Uterus (tissue), 3 donors: ENCODE measurements at regions not wholly inside any gene's neighbourhood (a gene's known extent, or its start where the extent isn't known, plus 50 kb on each side); places are given as distances from the start of the nearest gene placed in this dataset.

Experiments
- DNase-seq, 2 donors: peaks; one replicate each; pipeline ENCODE4 v3.0.0-alpha.2; 2019 to 2020
- H3K27ac ChIP-seq, 2 donors: fragments of 200-600 bp; sonication (generic); 1 replicate in 1 of 2; 2 replicates in 1 of 2; pipeline ENCODE4 v1.5.1; 2016 to 2018
- H3K27me3 ChIP-seq, 2 donors: fragments of 200-600 bp; sonication (generic); one replicate each; pipeline ENCODE4 v1.5.1; 2018 to 2019; ENCODE audit warnings: control low read depth in 1 of 2
- H3K36me3 ChIP-seq, 2 donors: fragments of 200-600 bp; sonication (generic); one replicate each; pipeline ENCODE4 v1.5.1; 2019; ENCODE audit warnings: control low read depth in 1 of 2
- H3K4me1 ChIP-seq, 2 donors: fragments of 200-600 bp; sonication (generic); one replicate each; pipeline ENCODE4 v1.5.1; 2018 to 2019; ENCODE audit warnings: control low read depth in 1 of 2
- H3K4me3 ChIP-seq, 2 donors: fragments of 200-600 bp; sonication (generic); 1 replicate in 1 of 2; 2 replicates in 1 of 2; pipeline ENCODE4 v1.5.1; 2018 to 2019; ENCODE audit warnings: mild to moderate bottlenecking in 1 of 2
- H3K9me3 ChIP-seq, 2 donors: fragments of 200-600 bp; sonication (generic); one replicate each; pipeline ENCODE4 v1.5.1; 2019; ENCODE audit warnings: control low read depth in 1 of 2
- POLR2A ChIP-seq, 2 donors: fragments of 450-650 bp; IDR thresholded peaks; one replicate each; pipeline ENCODE4 v1.6.1; 2016; ENCODE audit warnings: antibody characterized with exemption in 2 of 2, mild to moderate bottlenecking in 1 of 2, moderate library complexity in 1 of 2
- intact Hi-C: fragments of 100-400 bp; cut with DNase I; formaldehyde crosslinking; loops from one replicate; pipeline ENCODE4 v1.15.1; 2023; ENCODE audit warnings: low total_unique reads
- TF ChIP-seq, protein P1 (sequence below), 4 experiments: fragments of 200-600 bp in 2 of 4; fragments of 450-650 bp in 2 of 4; sonication (generic) in 2 of 4; IDR thresholded peaks; one replicate each; pipeline ENCODE4 v1.5.1; 2016 to 2019; ENCODE audit warnings: antibody characterized with exemption in 4 of 4, mild to moderate bottlenecking in 2 of 4, moderate library complexity in 1 of 4
- donor health status: DM: yes; HTN: yes; CAD: no.

DNA sequence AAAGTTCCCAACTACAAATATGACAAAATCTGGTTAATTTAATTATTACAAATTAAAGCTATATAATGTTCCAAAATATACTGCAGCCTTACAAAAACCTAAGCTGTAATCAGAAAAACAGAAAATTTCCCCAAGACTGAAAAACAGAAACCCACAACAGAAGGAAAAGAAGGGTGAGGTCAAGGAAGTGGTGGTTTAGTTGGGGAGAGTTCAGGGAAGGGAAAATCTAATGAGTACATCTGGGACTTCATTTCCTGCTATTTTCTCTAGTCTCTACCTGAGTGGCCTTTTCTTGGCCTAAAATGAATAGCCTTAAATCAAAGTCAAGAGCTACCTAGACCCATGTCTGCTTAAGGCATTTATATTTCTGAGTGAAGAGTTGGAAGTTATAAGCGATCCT, 66.2 kb upstream of the BEND6 start:
- no peak for DNase-seq
- Histone ChIP-seq H3K27ac (no peak overlapping the region), H3K36me3 (no peaks in the 10 kb centered on the region), H3K9me3 (no peaks in the 10 kb centered on the region), H3K27me3 (no peaks in the 10 kb centered on the region), H3K4me3 (no peak overlapping the region), H3K4me1 (no peaks in the 10 kb centered on the region)
- intact Hi-C loops = no loop called here
- TF ChIP-seq, protein P1, sequence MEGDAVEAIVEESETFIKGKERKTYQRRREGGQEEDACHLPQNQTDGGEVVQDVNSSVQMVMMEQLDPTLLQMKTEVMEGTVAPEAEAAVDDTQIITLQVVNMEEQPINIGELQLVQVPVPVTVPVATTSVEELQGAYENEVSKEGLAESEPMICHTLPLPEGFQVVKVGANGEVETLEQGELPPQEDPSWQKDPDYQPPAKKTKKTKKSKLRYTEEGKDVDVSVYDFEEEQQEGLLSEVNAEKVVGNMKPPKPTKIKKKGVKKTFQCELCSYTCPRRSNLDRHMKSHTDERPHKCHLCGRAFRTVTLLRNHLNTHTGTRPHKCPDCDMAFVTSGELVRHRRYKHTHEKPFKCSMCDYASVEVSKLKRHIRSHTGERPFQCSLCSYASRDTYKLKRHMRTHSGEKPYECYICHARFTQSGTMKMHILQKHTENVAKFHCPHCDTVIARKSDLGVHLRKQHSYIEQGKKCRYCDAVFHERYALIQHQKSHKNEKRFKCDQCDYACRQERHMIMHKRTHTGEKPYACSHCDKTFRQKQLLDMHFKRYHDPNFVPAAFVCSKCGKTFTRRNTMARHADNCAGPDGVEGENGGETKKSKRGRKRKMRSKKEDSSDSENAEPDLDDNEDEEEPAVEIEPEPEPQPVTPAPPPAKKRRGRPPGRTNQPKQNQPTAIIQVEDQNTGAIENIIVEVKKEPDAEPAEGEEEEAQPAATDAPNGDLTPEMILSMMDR (IDR thresholded peaks at IDR 0.05) = no peak
- TF ChIP-seq POLR2A (IDR thresholded peaks at IDR 0.05) = no peak

DNA sequence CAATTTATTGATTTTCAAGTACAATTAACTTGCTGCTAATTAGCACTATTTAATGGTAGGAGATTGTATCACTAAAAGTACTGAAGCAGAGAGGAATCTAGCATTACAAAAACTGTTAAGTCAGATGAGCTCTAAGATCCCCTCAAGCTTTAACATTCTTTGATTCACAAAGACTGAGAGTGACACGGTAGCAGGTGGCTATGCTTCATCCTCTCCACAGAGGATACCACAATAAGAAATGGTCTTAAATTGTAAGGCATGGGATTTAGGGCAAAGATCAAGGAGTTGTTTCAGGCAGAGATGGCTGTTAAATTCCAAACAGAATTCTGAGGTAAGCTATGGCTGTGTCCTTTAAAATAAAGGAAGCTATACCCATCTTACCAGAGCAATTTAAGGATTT, 67.8 kb upstream of the BEND6 start:
- H3K36me3 ChIP-seq = no peaks in the 10 kb centered on the region
- H3K9me3 ChIP-seq = no peaks in the 10 kb centered on the region
- DNase-seq = no peak
- no peaks in the 10 kb centered on the region for H3K4me1 ChIP-seq
- no peak for TF ChIP-seq POLR2A (IDR thresholded peaks at IDR 0.05)
- TF ChIP-seq, protein P1 (IDR thresholded peaks at IDR 0.05) = no peak
- intact Hi-C loops = no loop called here
- no peak overlapping the region for H3K4me3 ChIP-seq
- H3K27ac ChIP-seq = no peak overlapping the region
- no peaks in the 10 kb centered on the region for H3K27me3 ChIP-seq

DNA sequence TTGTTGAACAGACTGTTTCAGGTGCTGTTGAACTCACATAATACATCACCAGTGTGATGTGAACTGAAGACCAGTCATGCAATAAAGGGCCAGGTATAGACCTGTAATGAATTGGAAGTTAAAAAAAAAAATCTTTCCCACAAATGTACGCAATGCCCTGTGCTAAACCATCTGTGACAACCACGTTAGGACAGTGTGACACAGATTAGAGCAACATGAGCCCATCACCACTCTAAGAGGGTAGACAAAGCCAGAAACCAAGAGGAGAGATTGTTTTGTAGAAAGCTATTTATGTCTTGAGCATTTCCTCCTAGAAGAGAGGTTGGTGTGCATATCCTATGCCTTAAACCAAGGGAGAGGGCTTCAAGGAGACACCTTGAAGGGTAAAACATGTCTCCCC, 77.0 kb upstream of the BEND6 start:
- TF ChIP-seq, protein P1 (IDR thresholded peaks at IDR 0.05) = no peak
- no peak for TF ChIP-seq POLR2A (IDR thresholded peaks at IDR 0.05)
- no peak for DNase-seq
- no peaks in the 10 kb centered on the region for H3K27me3 ChIP-seq
- no peaks in the 10 kb centered on the region for H3K36me3 ChIP-seq
- no peak overlapping the region for H3K4me3 ChIP-seq
- intact Hi-C loops = no loop called here
- H3K4me1 ChIP-seq = no peaks in the 10 kb centered on the region
- no peak overlapping the region for H3K27ac ChIP-seq
- no peaks in the 10 kb centered on the region for H3K9me3 ChIP-seq

DNA sequence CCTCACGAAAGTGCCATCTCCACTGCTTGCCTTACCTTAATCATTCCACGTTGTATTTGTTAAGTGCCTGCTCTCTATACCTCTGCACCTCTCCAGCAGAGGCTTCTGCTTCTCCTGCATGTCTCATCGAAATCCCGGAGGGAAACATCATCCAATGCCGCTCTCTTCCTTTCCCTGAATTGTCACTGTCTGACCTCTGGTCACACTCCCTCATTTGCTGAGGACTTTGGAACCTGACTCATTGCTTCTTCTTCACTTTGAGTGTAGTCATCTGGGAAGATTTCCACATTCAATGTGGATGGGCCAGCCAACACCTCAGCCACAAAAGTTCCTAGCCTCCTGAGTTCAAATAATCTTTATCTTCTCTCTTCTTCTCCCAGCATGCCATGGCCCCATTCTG, 78.9 kb upstream of the BEND6 start:
- H3K36me3 ChIP-seq = no peaks in the 10 kb centered on the region

DNA sequence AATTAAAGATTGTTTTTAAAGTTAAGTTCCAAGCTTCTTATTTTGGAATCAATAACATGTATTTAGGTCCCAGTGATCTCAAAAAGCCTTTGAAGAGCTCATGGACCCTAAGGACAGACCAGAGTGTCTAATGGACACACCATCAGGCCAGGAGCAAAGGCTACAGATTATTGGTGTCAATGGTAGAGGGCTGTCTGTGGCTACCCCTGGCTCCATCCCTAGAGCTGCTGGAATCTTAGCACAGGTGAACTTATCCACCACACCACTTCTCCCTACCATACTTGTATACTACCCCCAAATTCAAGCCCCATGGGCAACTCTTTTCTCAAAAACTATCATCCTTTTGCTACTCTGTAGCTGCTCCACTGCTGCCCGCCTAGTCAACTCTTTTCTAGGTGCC, 79.4 kb upstream of the BEND6 start:
- Histone ChIP-seq H3K4me3 (no peak overlapping the region), H3K4me1 (no peaks in the 10 kb centered on the region), H3K27ac (no peak overlapping the region), H3K27me3 (no peaks in the 10 kb centered on the region), H3K36me3 (no peaks in the 10 kb centered on the region), H3K9me3 (no peaks in the 10 kb centered on the region)
- intact Hi-C loops = no loop called here
- no peak for DNase-seq
- no peak for TF ChIP-seq POLR2A (IDR thresholded peaks at IDR 0.05)
- TF ChIP-seq, protein P1 (IDR thresholded peaks at IDR 0.05) = no peak

More for the DNA sequence above, 78.9 kb upstream of the BEND6 start:
- intact Hi-C loops = no loop called here
- TF ChIP-seq, protein P1 (IDR thresholded peaks at IDR 0.05) = no peak
- no peak for TF ChIP-seq POLR2A (IDR thresholded peaks at IDR 0.05)
- no peaks in the 10 kb centered on the region for H3K27me3 ChIP-seq
- H3K4me1 ChIP-seq = no peaks in the 10 kb centered on the region
- H3K27ac ChIP-seq = no peak overlapping the region
- no peaks in the 10 kb centered on the region for H3K9me3 ChIP-seq
- DNase-seq = no peak
- no peak overlapping the region for H3K4me3 ChIP-seq
